Choroid plexus epithelial cell (primary cell): ENCODE measurements at regions not wholly inside any gene's neighbourhood (a gene's known extent, or its start where the extent isn't known, plus 50 kb on each side); places are given as distances from the start of the nearest gene placed in this dataset.
"Not testable (repeated sequence)": the region's sequence is repeated elsewhere in the genome, so short reads cannot be mapped to it uniquely, and the experiment has no call there.

ENCODE experiments used
- DNase-seq: peaks from one replicate; pipeline ENCODE4 v3.0.0-alpha.2; 2010; ENCODE audit warnings: low read depth
- H3K4me3 ChIP-seq: 2 replicates; pipeline ENCODE4 v1.5.1; 2011; ENCODE audit warnings: low read depth, mild to moderate bottlenecking, control low read depth, low read length, moderate library complexity
- CTCF ChIP-seq: conservative IDR thresholded peaks from 2 replicates; pipeline ENCODE4 v1.5.1; 2011; ENCODE audit warnings: low read depth, mild to moderate bottlenecking, control low read depth, inconsistent platforms, low read length, moderate library complexity

- TF ChIP-seq CTCF: no peak
- H3K4me3 ChIP-seq: no peak overlapping the region
- no peak for DNase-seq
Measured at GRCh38 chr11:112623057-112623456, 338.2 kb upstream of the NCAM1 start.

- no peak overlapping the region for H3K4me3 ChIP-seq
- DNase-seq: no peak
- no peak for TF ChIP-seq CTCF
Measured at GRCh38 chr11:112624431-112624830, 336.8 kb upstream of the NCAM1 start.

GRCh38 chr11:112624971-112625370, 336.2 kb upstream of the NCAM1 start:
- not testable (repeated sequence) for DNase-seq, H3K4me3 ChIP-seq

GRCh38 chr11:112625814-112626213, 335.4 kb upstream of the NCAM1 start:
- no peak overlapping the region for H3K4me3 ChIP-seq
- no peak for TF ChIP-seq CTCF
- no peak for DNase-seq

- no peak for TF ChIP-seq CTCF
- no peak overlapping the region for H3K4me3 ChIP-seq
- no peak for DNase-seq
Measured at GRCh38 chr11:112626731-112627130, 334.5 kb upstream of the NCAM1 start.

GRCh38 chr11:112627588-112628045, 333.6 kb upstream of the NCAM1 start:
- DNase-seq: no peak
- H3K4me3 ChIP-seq: no peak overlapping the region
- no peak for TF ChIP-seq CTCF

- no peak overlapping the region for H3K4me3 ChIP-seq
- no peak for DNase-seq
- TF ChIP-seq CTCF: no peak
Measured at GRCh38 chr11:112628676-112629075, 332.5 kb upstream of the NCAM1 start.

GRCh38 chr11:112630496-112630895, 330.7 kb upstream of the NCAM1 start:
- no peak for TF ChIP-seq CTCF
- H3K4me3 ChIP-seq: no peak overlapping the region
- no peak for DNase-seq
